KMS-11 (cell line): ENCODE measurements at regions not wholly inside any gene's neighbourhood (a gene's known extent, or its start where the extent isn't known, plus 50 kb on each side); places are given as distances from the start of the nearest gene placed in this dataset.

Source experiments
- H2AFZ ChIP-seq: fragments of 200-600 bp; sonication (generic); 2 replicates; pipeline ENCODE4 v1.6.1; 2016; ENCODE audit warnings: antibody characterized with exemption, mixed run types, low read depth
- H3K27ac ChIP-seq: fragments of 200-600 bp; sonication (generic); 2 replicates; pipeline ENCODE4 v1.6.1; 2016; ENCODE audit warnings: mild to moderate bottlenecking, mixed run types
- H3K27me3 ChIP-seq: fragments of 200-600 bp; sonication (generic); 2 replicates; pipeline ENCODE4 v1.6.1; 2017; ENCODE audit warnings: mild to moderate bottlenecking, low read depth, mixed run types, moderate library complexity; ENCODE audit not compliant: insufficient read depth
- H3K36me3 ChIP-seq: fragments of 200-600 bp; sonication (generic); 2 replicates; pipeline ENCODE4 v1.6.1; 2017; ENCODE audit warnings: mild to moderate bottlenecking, mixed run types; ENCODE audit not compliant: insufficient read depth
- H3K4me1 ChIP-seq: fragments of 200-600 bp; sonication (generic); 2 replicates; pipeline ENCODE4 v1.6.1; 2016; ENCODE audit warnings: mild to moderate bottlenecking, low read depth, mixed run types; ENCODE audit not compliant: poor library complexity, severe bottlenecking
- H3K4me2 ChIP-seq: fragments of 200-600 bp; sonication (generic); 2 replicates; pipeline ENCODE4 v1.7.0; 2016; ENCODE audit warnings: mild to moderate bottlenecking, mixed run types
- H3K4me3 ChIP-seq: fragments of 200-600 bp; sonication (generic); IDR thresholded peaks from 2 replicates; pipeline ENCODE4 v1.6.1; 2017; ENCODE audit warnings: low read depth, low read length, mixed read lengths; ENCODE audit not compliant: insufficient read depth
- H3K79me2 ChIP-seq: fragments of 200-600 bp; sonication (generic); 2 replicates; pipeline ENCODE4 v1.6.1; 2016; ENCODE audit warnings: low read depth, mixed run types; ENCODE audit not compliant: insufficient read depth
- H3K9ac ChIP-seq: fragments of 200-600 bp; sonication (generic); 2 replicates; pipeline ENCODE4 v1.6.1; 2016; ENCODE audit warnings: mild to moderate bottlenecking, mixed run types
- H4K20me1 ChIP-seq: fragments of 200-600 bp; sonication (generic); 2 replicates; pipeline ENCODE4 v1.6.1; 2016; ENCODE audit warnings: mild to moderate bottlenecking, mixed run types; ENCODE audit not compliant: insufficient read depth
- TF ChIP-seq, protein P1 (sequence below): fragments of 200-600 bp; sonication (generic); conservative IDR thresholded peaks from 2 replicates; pipeline ENCODE4 v1.6.1; 2017; ENCODE audit warnings: low read depth, mild to moderate bottlenecking, antibody characterized with exemption, low read length, moderate library complexity, mixed read lengths

DNA sequence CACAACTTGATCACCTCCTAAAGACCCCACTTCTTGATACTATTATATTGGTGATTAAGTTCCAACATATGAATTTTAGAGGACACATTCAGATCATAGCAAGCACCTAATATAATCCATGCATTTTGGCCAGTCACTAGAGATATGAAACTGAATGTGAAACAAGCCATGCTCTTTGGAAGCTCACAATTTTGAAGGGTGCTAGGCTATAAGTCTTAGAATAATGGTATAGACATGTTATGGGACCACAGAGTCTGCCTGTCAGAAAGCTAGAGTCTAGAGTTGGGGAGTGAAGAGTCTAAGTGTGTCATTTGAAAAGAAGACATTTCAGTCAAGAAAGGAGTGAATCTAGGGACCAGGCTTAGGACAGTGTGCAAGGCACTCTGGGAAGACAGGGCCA, 186.4 kb upstream of the SLC24A5 start:
- Histone ChIP-seq H3K4me3 (no peak overlapping the region), H3K4me1 (no peaks in the 10 kb centered on the region), H3K9ac (no peak overlapping the region), H3K79me2 (no peaks in the 10 kb centered on the region), H3K27me3 (no peaks in the 10 kb centered on the region), H4K20me1 (no peaks in the 10 kb centered on the region), H3K27ac (no peak overlapping the region), H3K36me3 (no peaks in the 10 kb centered on the region), H2AFZ (no peak overlapping the region), H3K4me2 (no peak overlapping the region)
- TF ChIP-seq, protein P1, sequence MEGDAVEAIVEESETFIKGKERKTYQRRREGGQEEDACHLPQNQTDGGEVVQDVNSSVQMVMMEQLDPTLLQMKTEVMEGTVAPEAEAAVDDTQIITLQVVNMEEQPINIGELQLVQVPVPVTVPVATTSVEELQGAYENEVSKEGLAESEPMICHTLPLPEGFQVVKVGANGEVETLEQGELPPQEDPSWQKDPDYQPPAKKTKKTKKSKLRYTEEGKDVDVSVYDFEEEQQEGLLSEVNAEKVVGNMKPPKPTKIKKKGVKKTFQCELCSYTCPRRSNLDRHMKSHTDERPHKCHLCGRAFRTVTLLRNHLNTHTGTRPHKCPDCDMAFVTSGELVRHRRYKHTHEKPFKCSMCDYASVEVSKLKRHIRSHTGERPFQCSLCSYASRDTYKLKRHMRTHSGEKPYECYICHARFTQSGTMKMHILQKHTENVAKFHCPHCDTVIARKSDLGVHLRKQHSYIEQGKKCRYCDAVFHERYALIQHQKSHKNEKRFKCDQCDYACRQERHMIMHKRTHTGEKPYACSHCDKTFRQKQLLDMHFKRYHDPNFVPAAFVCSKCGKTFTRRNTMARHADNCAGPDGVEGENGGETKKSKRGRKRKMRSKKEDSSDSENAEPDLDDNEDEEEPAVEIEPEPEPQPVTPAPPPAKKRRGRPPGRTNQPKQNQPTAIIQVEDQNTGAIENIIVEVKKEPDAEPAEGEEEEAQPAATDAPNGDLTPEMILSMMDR, result no peak

DNA sequence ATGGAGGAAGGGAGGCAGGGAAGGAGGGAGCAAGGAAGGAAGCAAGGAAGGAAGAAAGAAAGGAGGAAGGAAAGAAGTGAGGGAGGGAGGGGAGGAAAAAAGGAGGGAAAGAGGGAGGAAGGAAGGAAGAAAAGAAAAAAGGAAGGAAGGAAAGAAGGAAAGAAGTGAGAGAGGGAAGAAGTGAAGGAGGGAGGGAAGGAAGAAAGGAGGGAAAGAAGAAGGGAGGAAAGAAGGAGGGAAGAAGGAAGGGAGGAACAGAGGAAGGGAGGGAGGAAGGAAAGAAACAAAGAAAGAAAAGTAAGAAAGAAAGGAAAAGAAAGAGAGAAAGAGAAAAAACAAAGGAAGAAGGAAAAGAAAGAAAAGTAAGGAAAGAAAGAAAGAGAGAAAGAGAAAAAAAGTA, 183.0 kb upstream of the SLC24A5 start:
- Histone ChIP-seq H3K4me2 (no peak overlapping the region), H3K27ac (no peak overlapping the region), H3K9ac (no peak overlapping the region), H2AFZ (no peak overlapping the region), H3K79me2 (no peaks in the 10 kb centered on the region), H3K4me1 (no peaks in the 10 kb centered on the region), H3K27me3 (no peaks in the 10 kb centered on the region), H3K4me3 (no peak overlapping the region), H4K20me1 (no peaks in the 10 kb centered on the region), H3K36me3 (no peaks in the 10 kb centered on the region)
- TF ChIP-seq, protein P1, result no peak

DNA sequence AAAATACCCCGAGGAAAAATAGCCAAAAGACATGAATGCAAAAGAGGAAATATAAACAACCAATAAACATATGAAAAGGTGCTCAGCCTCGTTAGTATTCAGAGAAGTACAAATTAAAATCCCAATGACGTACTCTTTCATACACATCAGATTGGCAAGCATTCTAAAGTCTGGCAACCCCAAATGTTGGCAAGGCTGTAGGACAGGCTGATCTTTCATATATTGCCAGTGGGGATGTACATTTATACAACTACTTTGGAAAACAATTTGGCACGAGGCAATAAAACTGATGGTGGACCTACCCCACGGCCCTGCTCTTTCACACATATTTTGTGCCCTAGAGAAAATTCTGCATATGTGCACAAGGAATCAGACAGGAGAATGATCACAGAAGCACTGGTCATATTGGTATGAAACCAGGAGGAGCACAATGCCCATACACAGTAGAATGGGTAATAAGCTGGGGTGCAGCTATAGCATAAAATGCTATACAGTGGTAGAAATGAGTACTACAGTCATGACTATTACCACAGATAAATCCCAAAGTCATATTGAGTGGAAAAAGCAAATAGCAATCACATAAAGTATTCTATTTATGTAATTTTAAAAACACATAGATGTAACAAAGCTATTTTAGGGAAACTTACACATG, 176.0 kb upstream of the SLC24A5 start:
- no peaks in the 10 kb centered on the region for H3K4me1 ChIP-seq
- H3K27me3 ChIP-seq, result no peaks in the 10 kb centered on the region
- H4K20me1 ChIP-seq, result no peaks in the 10 kb centered on the region
- H2AFZ ChIP-seq, result no peak overlapping the region
- TF ChIP-seq, protein P1, result no peak
- no peaks in the 10 kb centered on the region for H3K36me3 ChIP-seq
- no peaks in the 10 kb centered on the region for H3K79me2 ChIP-seq
- H3K4me2 ChIP-seq, result no peak overlapping the region
- no peak overlapping the region for H3K9ac ChIP-seq
- no peak overlapping the region for H3K27ac ChIP-seq
- H3K4me3 ChIP-seq, result no peak overlapping the region

DNA sequence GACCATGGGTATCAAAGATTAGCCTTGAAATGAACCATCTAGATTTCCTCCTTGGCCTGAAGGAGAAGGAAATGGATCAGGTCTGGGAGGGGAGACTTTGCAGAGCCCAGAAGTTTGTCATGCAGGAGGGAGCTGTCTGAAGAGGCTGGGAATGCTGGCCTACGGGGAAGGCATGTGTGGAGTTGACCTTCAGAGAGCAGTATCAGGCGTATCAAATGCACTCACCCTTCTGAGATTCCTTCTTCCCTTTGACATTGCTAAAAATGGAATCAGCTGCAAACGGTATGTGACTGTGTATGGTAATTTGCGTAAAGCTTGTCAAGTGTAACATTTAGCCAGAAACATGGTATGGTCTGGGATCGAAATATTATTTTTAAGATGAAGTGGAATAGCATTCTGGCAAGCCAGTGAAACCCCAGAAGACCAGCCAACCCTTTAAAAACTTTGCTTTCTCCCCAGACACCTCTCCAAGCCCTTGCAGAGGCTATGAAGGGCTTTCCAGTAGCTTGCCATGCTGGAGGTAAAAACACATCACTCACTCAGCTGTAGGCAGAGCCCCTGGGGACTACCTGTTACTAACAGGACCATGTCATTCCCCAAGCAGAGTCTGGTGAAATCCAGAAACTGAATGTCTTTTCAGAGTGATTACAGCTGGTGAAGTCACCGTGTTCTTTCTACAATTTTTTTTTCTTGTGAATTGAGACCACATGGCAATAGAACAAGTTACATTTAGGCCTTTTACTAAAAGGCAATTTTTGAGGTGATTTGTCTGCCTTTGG, 174.7 kb upstream of the SLC24A5 start:
- Histone ChIP-seq H3K9ac (no peak overlapping the region), H3K36me3 (no peaks in the 10 kb centered on the region), H3K27ac (no peak overlapping the region), H3K4me3 (no peak overlapping the region), H3K79me2 (no peaks in the 10 kb centered on the region), H3K4me1 (no peaks in the 10 kb centered on the region), H3K4me2 (no peak overlapping the region), H3K27me3 (no peaks in the 10 kb centered on the region), H2AFZ (no peak overlapping the region), H4K20me1 (no peaks in the 10 kb centered on the region)
- TF ChIP-seq, protein P1, result no peak
